ENCODE measurements at regions not wholly inside any gene's neighbourhood (a gene's known extent, or its start where the extent isn't known, plus 50 kb on each side); places are given as distances from the start of the nearest gene placed in this dataset.

DNA sequence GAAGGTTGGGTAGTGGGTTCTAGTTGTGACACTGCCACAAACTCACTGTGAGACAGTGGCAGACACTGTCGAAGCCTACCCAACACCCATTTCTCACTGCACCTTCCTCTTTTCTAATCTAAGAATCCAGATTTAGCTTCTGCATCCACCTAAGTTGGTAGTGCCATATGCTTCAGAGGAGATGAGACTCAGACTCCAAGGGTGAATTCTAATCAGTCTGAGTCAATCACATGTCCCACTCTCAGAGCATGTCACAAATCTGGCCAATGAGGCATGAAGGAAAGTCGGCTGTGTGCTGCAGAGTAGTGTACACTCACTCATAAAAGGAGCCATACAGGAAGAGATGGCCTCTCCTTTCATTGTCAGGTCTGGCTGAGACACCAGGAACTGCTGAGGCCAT is 102.1 kb upstream of the RAP1B start:
- no peaks in the 10 kb centered on the region for H3K36me3 Mint-ChIP-seq (ENCODE audit: low read depth)
- DNase-seq = no peak
- no peaks in the 10 kb centered on the region for H3K27me3 Mint-ChIP-seq
- H3K4me1 Mint-ChIP-seq = peaks cover 11% of the 10 kb centered on the region
- H3K9me3 Mint-ChIP-seq = no peaks in the 10 kb centered on the region
- no peak for ATAC-seq
- H3K27ac Mint-ChIP-seq = no peak overlapping the region
- no peak overlapping the region for H3K4me3 Mint-ChIP-seq

DNA sequence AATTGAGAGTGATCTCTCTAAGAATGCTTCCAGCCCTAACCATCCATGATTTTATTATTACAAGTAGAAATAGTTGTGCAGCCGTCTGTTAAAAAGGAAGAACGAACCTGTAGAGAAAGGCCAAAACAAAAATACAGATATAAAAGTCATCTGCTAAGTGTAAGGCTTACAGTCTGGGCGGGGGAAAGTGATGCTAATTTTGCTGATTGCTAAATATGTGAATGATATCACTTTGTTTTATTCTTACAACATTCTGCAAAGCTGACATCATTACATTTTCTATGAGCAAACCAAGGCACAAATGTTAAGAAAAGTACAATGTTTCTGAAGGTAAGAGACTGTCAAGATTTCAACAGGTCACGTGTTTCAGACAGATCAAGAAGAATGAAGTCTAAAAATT is 101.5 kb upstream of the RAP1B start:
- DNase-seq (no peak), ATAC-seq (no peak)
- Mint-ChIP-seq H3K4me3 (no peak overlapping the region), H3K36me3 (ENCODE audit: low read depth) (no peaks in the 10 kb centered on the region), H3K9me3 (no peaks in the 10 kb centered on the region), H3K27me3 (no peaks in the 10 kb centered on the region), H3K4me1 (peaks cover 11% of the 10 kb centered on the region), H3K27ac (no peak overlapping the region)

DNA sequence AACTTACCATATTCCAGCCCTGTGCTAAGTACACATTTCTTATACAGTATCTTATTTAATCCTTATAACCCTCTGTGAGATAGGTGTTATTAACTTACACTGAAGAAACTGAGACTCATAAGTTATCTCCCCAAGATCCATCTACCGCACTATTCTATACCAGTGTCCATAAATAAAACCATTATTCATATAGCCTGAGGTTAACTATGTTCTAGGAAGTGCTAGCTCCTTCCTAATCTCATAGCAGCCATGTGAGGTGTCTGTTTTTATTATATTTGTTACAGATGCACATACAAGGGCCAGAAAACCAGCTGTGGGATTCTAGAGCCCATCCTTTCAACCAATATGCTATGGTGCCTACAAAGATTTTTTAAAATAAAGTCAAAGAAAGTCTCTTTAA is 100.3 kb upstream of the RAP1B start:
- ATAC-seq (no peak), DNase-seq (no peak)
- Mint-ChIP-seq H3K36me3 (ENCODE audit: low read depth) (no peaks in the 10 kb centered on the region), H3K4me3 (no peak overlapping the region), H3K4me1 (peaks cover 11% of the 10 kb centered on the region), H3K9me3 (no peaks in the 10 kb centered on the region), H3K27ac (no peak overlapping the region), H3K27me3 (no peaks in the 10 kb centered on the region)

DNA sequence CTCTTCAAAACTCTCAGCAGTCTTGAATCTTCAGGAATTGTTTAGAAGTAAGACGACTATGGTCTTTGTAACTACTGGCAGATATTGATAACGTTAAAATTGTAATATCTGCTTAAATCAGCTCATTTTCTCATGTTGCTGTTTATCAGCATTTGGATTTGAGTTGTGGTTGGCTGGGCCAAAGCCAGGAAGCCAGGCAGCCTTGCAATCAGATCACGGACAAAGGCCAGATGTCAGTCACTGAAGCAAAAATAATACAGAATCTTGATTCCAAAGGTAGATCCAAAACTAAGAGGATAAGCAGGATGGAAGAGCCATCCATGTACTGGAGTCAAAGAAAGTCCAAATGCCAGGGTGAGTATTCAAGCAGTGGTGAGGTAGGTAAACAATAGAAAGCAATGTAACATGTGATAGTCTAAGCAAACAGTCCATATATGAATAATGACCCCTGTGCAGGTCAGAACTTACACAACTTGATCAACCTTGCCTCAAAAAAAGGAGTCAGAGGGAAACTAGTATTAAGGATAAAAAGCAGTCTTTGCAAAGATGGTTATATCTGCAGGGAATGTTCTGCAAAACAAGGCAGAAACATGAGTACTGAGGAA is 95.8 kb upstream of the RAP1B start:
- no peaks in the 10 kb centered on the region for H3K9me3 Mint-ChIP-seq
- H3K4me1 Mint-ChIP-seq = no peaks in the 10 kb centered on the region
- no peak for DNase-seq
- no peaks in the 10 kb centered on the region for H3K36me3 Mint-ChIP-seq (ENCODE audit: low read depth)
- no peak overlapping the region for H3K27ac Mint-ChIP-seq
- ATAC-seq = no peak
- no peaks in the 10 kb centered on the region for H3K27me3 Mint-ChIP-seq
- H3K4me3 Mint-ChIP-seq = no peak overlapping the region

- Mint-ChIP-seq H3K27me3 (no peaks in the 10 kb centered on the region), H3K4me1 (no peaks in the 10 kb centered on the region), H3K4me3 (no peak overlapping the region), H3K9me3 (no peaks in the 10 kb centered on the region), H3K36me3 (ENCODE audit: low read depth) (no peaks in the 10 kb centered on the region), H3K27ac (no peak overlapping the region)
- DNase-seq = no peak
- no peak for ATAC-seq
Observed at GRCh38 chr12:68515793-68516192, 94.9 kb upstream of the RAP1B start.

- no peak for DNase-seq
- peaks cover 9% of the 10 kb centered on the region for H3K4me1 Mint-ChIP-seq
- no peak overlapping the region for H3K4me3 Mint-ChIP-seq
- no peak for ATAC-seq
- no peak overlapping the region for H3K27ac Mint-ChIP-seq
- no peaks in the 10 kb centered on the region for H3K27me3 Mint-ChIP-seq
- H3K9me3 Mint-ChIP-seq = peaks cover 4% of the 10 kb centered on the region
- no peaks in the 10 kb centered on the region for H3K36me3 Mint-ChIP-seq (ENCODE audit: low read depth)
Observed at GRCh38 chr12:68521321-68521839, 89.3 kb upstream of the RAP1B start.

DNA sequence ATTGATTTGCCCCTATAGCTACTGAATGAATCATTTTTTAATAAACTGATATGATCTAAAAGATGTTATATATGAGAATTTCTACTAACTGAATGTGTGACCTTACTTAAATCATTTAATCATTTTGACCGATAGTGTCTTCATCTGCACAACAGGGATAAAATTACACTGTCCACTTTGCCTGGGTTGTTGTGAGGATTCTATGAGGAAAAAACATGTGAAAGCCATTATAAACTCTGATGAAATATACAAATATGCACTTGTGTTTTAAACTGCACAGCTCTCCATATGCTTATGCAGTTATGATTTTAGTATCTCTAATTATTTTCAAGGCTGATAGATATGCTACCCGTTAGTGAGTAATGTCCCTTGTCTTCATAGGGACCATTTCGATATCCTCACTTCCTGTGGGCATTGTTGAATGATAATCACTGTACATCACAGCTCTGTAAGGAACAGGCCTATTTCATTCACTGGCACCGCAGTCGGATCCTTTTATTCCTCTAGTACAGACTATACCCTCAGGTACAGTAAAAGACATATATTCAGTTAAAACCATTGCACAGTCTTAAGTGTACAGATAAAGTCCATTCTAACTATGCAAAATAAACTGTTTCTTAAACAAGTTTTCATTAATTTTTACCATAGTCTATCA is 88.7 kb upstream of the RAP1B start:
- no peaks in the 10 kb centered on the region for H3K36me3 Mint-ChIP-seq (ENCODE audit: low read depth)
- no peak overlapping the region for H3K4me3 Mint-ChIP-seq
- H3K27me3 Mint-ChIP-seq = no peaks in the 10 kb centered on the region
- DNase-seq (no peak), ATAC-seq (no peak)
- peaks cover 4% of the 10 kb centered on the region for H3K9me3 Mint-ChIP-seq
- no peak overlapping the region for H3K27ac Mint-ChIP-seq
- H3K4me1 Mint-ChIP-seq = peaks cover 9% of the 10 kb centered on the region

GRCh38 chr12:68529466-68529865 is 81.2 kb upstream of the RAP1B start:
- Mint-ChIP-seq H3K27me3 (no peaks in the 10 kb centered on the region), H3K36me3 (ENCODE audit: low read depth) (no peaks in the 10 kb centered on the region), H3K4me1 (peaks cover 15% of the 10 kb centered on the region), H3K9me3 (peaks cover 10% of the 10 kb centered on the region), H3K4me3 (no peak overlapping the region), H3K27ac (no peak overlapping the region)
- DNase-seq = no peak
- ATAC-seq = no peak

- ATAC-seq (no peak), DNase-seq (no peak)
- peaks cover 10% of the 10 kb centered on the region for H3K9me3 Mint-ChIP-seq
- peaks cover 15% of the 10 kb centered on the region for H3K4me1 Mint-ChIP-seq
- H3K4me3 Mint-ChIP-seq = no peak overlapping the region
- H3K36me3 Mint-ChIP-seq (ENCODE audit: low read depth) = no peaks in the 10 kb centered on the region
- no peak overlapping the region for H3K27ac Mint-ChIP-seq
- H3K27me3 Mint-ChIP-seq = no peaks in the 10 kb centered on the region
Observed at GRCh38 chr12:68529869-68530268, 80.8 kb upstream of the RAP1B start.

DNA sequence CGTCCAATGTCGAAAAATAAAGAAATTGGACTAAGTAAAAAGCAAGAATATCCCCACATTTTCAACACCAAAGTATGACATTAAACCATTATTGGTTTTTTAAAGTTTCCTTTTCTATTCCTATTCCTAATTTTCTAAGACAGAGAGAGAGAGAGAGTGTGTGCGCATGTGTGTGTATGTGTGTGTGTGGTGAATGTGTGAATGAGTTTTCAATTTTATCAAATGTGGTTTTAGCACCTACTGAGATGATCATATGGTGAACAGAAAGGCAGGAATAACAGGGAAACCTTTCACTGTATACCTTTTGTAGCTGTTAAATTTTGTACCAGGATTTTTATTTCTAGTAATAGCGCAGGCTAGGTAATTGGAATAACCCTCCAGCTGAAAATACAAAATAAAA is 80.4 kb upstream of the RAP1B start:
- peaks cover 15% of the 10 kb centered on the region for H3K4me1 Mint-ChIP-seq
- ATAC-seq (no peak), DNase-seq (no peak)
- peaks cover 10% of the 10 kb centered on the region for H3K9me3 Mint-ChIP-seq
- H3K4me3 Mint-ChIP-seq = no peak overlapping the region
- H3K27ac Mint-ChIP-seq = no peak overlapping the region
- no peaks in the 10 kb centered on the region for H3K36me3 Mint-ChIP-seq (ENCODE audit: low read depth)
- H3K27me3 Mint-ChIP-seq = no peaks in the 10 kb centered on the region

DNA sequence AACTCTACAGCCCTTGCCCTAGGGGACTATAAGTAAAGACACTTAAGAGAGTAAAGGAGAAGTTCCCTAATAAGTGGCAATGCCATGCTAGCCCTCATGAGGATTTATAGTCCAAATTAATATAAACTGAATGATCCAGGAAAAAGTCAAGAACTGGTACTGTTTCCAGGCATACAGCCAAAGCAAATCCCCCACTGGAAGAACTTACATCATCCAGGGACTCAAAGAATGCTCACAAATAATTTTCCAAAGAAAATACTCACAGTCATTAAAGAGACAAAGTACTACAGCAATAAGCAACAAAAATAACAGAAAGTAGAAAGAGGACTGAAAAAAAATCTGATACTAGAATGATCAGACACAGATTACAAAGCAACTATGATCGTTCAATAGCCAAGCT is 79.7 kb upstream of the RAP1B start:
- Mint-ChIP-seq H3K4me3 (no peak overlapping the region), H3K4me1 (peaks cover 15% of the 10 kb centered on the region), H3K27me3 (no peaks in the 10 kb centered on the region), H3K27ac (no peak overlapping the region), H3K9me3 (peaks cover 6% of the 10 kb centered on the region), H3K36me3 (ENCODE audit: low read depth) (no peaks in the 10 kb centered on the region)
- DNase-seq (no peak), ATAC-seq (no peak)

- no peaks in the 10 kb centered on the region for H3K36me3 Mint-ChIP-seq (ENCODE audit: low read depth)
- no peak overlapping the region for H3K27ac Mint-ChIP-seq
- H3K9me3 Mint-ChIP-seq = peaks cover 3% of the 10 kb centered on the region
- H3K4me3 Mint-ChIP-seq = no peak overlapping the region
- no peak for ATAC-seq
- H3K4me1 Mint-ChIP-seq = peaks cover 26% of the 10 kb centered on the region
- no peak for DNase-seq
- H3K27me3 Mint-ChIP-seq = no peaks in the 10 kb centered on the region
Observed at GRCh38 chr12:68532204-68532886, 78.4 kb upstream of the RAP1B start.

- DNase-seq = no peak
- H3K9me3 Mint-ChIP-seq = no peaks in the 10 kb centered on the region
Observed at GRCh38 chr12:68532887-68533248, 77.8 kb upstream of the RAP1B start.

DNA sequence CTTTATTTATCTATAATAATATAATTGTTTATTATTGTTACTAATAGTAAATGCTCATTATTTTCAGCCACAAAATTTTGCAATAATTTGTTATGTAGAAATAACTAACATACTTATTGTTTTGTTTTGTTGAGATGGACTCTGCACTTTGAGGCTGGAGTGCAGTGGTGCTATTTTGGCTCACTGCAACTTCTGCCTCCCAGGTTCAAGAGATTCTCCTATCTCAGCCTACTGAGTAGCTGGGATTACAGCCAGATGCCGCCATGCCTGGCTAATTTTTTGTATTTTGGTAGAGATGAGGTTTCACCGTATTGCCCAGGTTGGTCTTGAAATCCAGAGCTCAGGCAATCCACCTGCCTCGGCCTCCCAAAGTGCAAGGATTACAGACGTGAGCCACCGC is 76.6 kb upstream of the RAP1B start:
- Mint-ChIP-seq H3K27me3 (no peaks in the 10 kb centered on the region), H3K36me3 (ENCODE audit: low read depth) (no peaks in the 10 kb centered on the region), H3K4me1 (peaks cover 43% of the 10 kb centered on the region), H3K9me3 (peaks cover 4% of the 10 kb centered on the region), H3K4me3 (no peak overlapping the region), H3K27ac (no peak overlapping the region)
- no peak for ATAC-seq
- DNase-seq = no peak

More at GRCh38 chr12:68532887-68533248, 77.8 kb upstream of the RAP1B start:
- Mint-ChIP-seq H3K4me3 (no peak overlapping the region), H3K27ac (no peak overlapping the region), H3K36me3 (ENCODE audit: low read depth) (no peaks in the 10 kb centered on the region), H3K4me1 (peaks cover 32% of the 10 kb centered on the region), H3K27me3 (no peaks in the 10 kb centered on the region)
- no peak for ATAC-seq

DNA sequence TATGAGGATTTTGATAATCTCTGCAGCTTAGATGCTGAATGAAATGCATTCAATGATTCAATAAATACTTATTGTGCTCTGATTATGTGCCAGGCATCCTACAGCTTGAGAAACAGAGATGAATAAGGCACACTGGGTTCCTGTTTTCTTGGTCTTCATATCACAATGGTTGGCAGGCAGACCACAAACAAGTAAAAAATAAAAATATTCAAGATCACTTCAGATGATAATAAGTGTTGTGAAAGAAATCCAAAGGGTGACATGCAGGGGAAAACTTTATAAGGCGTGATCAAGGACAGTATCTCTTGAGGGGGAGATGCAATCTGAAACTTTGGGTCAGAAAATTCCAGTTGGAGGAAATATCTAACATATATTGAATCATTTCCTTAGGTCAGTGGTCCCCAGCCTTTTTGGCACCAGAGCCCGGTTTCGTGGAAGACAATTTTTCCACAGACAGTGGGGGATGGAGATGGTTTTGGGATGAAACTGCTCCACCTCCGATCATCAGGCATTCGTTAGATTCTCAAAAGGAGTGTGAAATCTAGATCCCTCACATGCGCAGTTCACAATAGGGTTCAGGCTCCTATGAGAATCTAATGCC is 73.7 kb upstream of the RAP1B start:
- ATAC-seq (no peak), DNase-seq (no peak)
- no peak overlapping the region for H3K4me3 Mint-ChIP-seq
- peaks cover 2% of the 10 kb centered on the region for H3K36me3 Mint-ChIP-seq (ENCODE audit: low read depth)
- H3K27me3 Mint-ChIP-seq = no peaks in the 10 kb centered on the region
- peaks cover 10% of the 10 kb centered on the region for H3K9me3 Mint-ChIP-seq
- peaks cover 63% of the 10 kb centered on the region for H3K4me1 Mint-ChIP-seq
- no peak overlapping the region for H3K27ac Mint-ChIP-seq
